ENCODE measurements at regions not wholly inside any gene's neighbourhood (a gene's known extent, or its start where the extent isn't known, plus 50 kb on each side); places are given as distances from the start of the nearest gene placed in this dataset.

- Histone ChIP-seq H3K9me2 (ENCODE audit: insufficient read depth) (no peaks in the 10 kb centered on the region), H3K9me3 (ENCODE audit: control insufficient read depth in 1 of 2, insufficient read depth in 1 of 2, low read depth in 1 of 2, low read length in 2 of 2) (peaks cover 0 to 7% of the 10 kb centered on the region in 2 experiments; a peak in 2 of 4 replicates), H3K9ac (ENCODE audit: low read length) (no peak overlapping the region), H3K27me3 (ENCODE audit: insufficient read depth, low read length) (no peaks in the 10 kb centered on the region), H3K27ac (ENCODE audit: low read depth, low read length) (no peak overlapping the region), H3K36me3 (ENCODE audit: control insufficient read depth in 1 of 2, insufficient read depth in 2 of 2, low read length in 2 of 2) (no peaks in the 10 kb centered on the region), H3K4me3 (replicated peaks in 1 of 2; ENCODE audit: low read depth in 1 of 2, low read length in 2 of 2) (no peak overlapping the region), H2AFZ (ENCODE audit: low read depth, low read length, poor library complexity, severe bottlenecking) (no peak overlapping the region), H4K20me1 (ENCODE audit: insufficient read depth) (no peaks in the 10 kb centered on the region), H3K4me1 (ENCODE audit: control insufficient read depth in 1 of 2, insufficient read depth in 2 of 2, low read length in 2 of 2) (no peaks in the 10 kb centered on the region), H3K4me2 (ENCODE audit: low read length) (no peak overlapping the region), H3K79me2 (ENCODE audit: insufficient read depth, low read length) (no peaks in the 10 kb centered on the region)
- ChIA-PET CTCF (no interaction called here), RAD21 (ENCODE audit: low non-redundant PET in 1 of 2, low total read pairs in 2 of 2, uncharacterized antibody in 2 of 2, unreplicated experiment in 2 of 2) (no interaction called here), POLR2A (no interaction called here)
- intact Hi-C loops (cut with micrococcal nuclease): no loop called here
- BruUV-seq (replicated peaks): no TSS peak
- DNase-seq (ENCODE audit: low read depth, low spot score) (no peak), ATAC-seq (no peak)
- TF ChIP-seq POLR2A (IDR thresholded peaks at IDR 0.05; ENCODE audit: borderline replicate concordance, extremely low read depth, insufficient read depth, insufficient read length) (no peak), EZH2phosphoT487 (IDR thresholded peaks at IDR 0.05; ENCODE audit: borderline replicate concordance) (no peak), RAD21 (IDR thresholded peaks at IDR 0.05; ENCODE audit: low read depth) (no peak), CEBPB (IDR thresholded peaks at IDR 0.05; ENCODE audit: low read depth) (no peak), YY1 (IDR thresholded peaks at IDR 0.05; ENCODE audit: extremely low read depth, insufficient replicate concordance, low read depth, low read length) (no peak), ZFX (IDR thresholded peaks at IDR 0.05) (no peak), TCF7L2 (IDR thresholded peaks at IDR 0.05; ENCODE audit: borderline replicate concordance, extremely low read depth, insufficient read depth, insufficient read length) (no peak), EGR1 (IDR thresholded peaks at IDR 0.05; ENCODE audit: low read depth) (no peak), ATF3 (IDR thresholded peaks at IDR 0.05) (no peak), SRF (IDR thresholded peaks at IDR 0.05; ENCODE audit: low read depth) (no peak), SIN3A (IDR thresholded peaks at IDR 0.05; ENCODE audit: low read depth) (no peak), CTCF (IDR thresholded peaks at IDR 0.05 in 2 of 3, conservative IDR thresholded peaks at IDR 0.05 in 1 of 3; ENCODE audit: borderline replicate concordance in 1 of 3, insufficient read depth in 1 of 3, low read depth in 2 of 3, low read length in 2 of 3) (no peak), REST (IDR thresholded peaks at IDR 0.05; ENCODE audit: low read depth) (no peak), FOSL1 (IDR thresholded peaks at IDR 0.05; ENCODE audit: low read depth) (no peak)
Observed at GRCh38 chr3:94643400-94643799, 580.5 kb downstream of the NSUN3 start.
